CD4-positive, alpha-beta T cell (primary cell): ENCODE measurements at regions not wholly inside any gene's neighbourhood (a gene's known extent, or its start where the extent isn't known, plus 50 kb on each side); places are given as distances from the start of the nearest gene placed in this dataset.

ENCODE experiments used
- ATAC-seq: fragments of 200-7000 bp; cut with Tn5 transposase; one replicate; pipeline ENCODE4 v1.10.0; 2022; ENCODE audit warnings: mild to moderate bottlenecking; ENCODE audit not compliant: poor library complexity
- CTCF ChIA-PET: fragments of 350-600 bp; sonication (Branson Sonifier 250); formaldehyde crosslinking; loops from one replicate; lab custom pipeline; 2021; ENCODE audit warnings: antibody characterized with exemption, inconsistent platforms; lab: Charles Lee
- POLR2A ChIA-PET: fragments of 350-600 bp; sonication (Branson Sonifier 250); formaldehyde crosslinking; loops from one replicate; lab custom pipeline; 2021; ENCODE audit warnings: antibody characterized with exemption, inconsistent platforms; lab: Charles Lee
- DNase-seq, 14 experiments: peaks; one replicate each; pipeline ENCODE4 v3.0.0-alpha.2; 2013 to 2020; ENCODE audit warnings: mixed read lengths in 2 of 14
- H3K27ac ChIP-seq, 2 donors: one replicate each; pipeline versions ENCODE4 v1.5.1 to v1.7.0; 2013; ENCODE audit warnings: low read length in 2 of 2, low read depth in 1 of 2, mild to moderate bottlenecking in 1 of 2
- H3K27me3 ChIP-seq, 2 experiments: 1 replicate in 1 of 2; 2 replicates in 1 of 2; pipeline versions ENCODE4 v1.6.1 to v1.7.0; 2013; ENCODE audit warnings: low read length in 2 of 2, control low read depth in 1 of 2, mild to moderate bottlenecking in 1 of 2, moderate library complexity in 1 of 2; ENCODE audit not compliant: insufficient read depth in 2 of 2, control insufficient read depth in 1 of 2
- H3K36me3 ChIP-seq: one replicate; pipeline ENCODE4 v1.6.1; 2013; ENCODE audit warnings: low read length, control low read depth; ENCODE audit not compliant: insufficient read depth
- H3K4me1 ChIP-seq: one replicate; pipeline ENCODE4 v1.6.1; 2013; ENCODE audit warnings: low read length, control low read depth; ENCODE audit not compliant: insufficient read depth
- H3K4me3 ChIP-seq: one replicate; pipeline ENCODE4 v1.5.1; 2013; ENCODE audit warnings: mild to moderate bottlenecking, low read length, moderate library complexity
- H3K9me3 ChIP-seq, 2 experiments: 1 replicate in 1 of 2; 2 replicates in 1 of 2; pipeline versions ENCODE4 v1.6.1 to v1.7.0; 2013; ENCODE audit warnings: low read length in 2 of 2, mild to moderate bottlenecking in 2 of 2, control low read depth in 1 of 2, moderate library complexity in 1 of 2; ENCODE audit not compliant: control insufficient read depth in 1 of 2, insufficient read depth in 1 of 2
- H3K27ac Mint-ChIP-seq: one replicate; pipeline ENCODE4 v1.8.0; 2020; ENCODE audit warnings: mixed read lengths
- H3K27me3 Mint-ChIP-seq: one replicate; pipeline ENCODE4 v1.8.0; 2021; ENCODE audit warnings: mixed read lengths
- H3K36me3 Mint-ChIP-seq: one replicate; pipeline ENCODE4 v1.8.0; 2021; ENCODE audit warnings: low read depth, mixed read lengths
- H3K4me1 Mint-ChIP-seq: one replicate; pipeline ENCODE4 v1.8.0; 2021; ENCODE audit warnings: low read depth, mixed read lengths
- H3K4me3 Mint-ChIP-seq: one replicate; pipeline ENCODE4 v1.8.0; 2020; ENCODE audit warnings: mild to moderate bottlenecking, mixed read lengths
- H3K9me3 Mint-ChIP-seq: one replicate; pipeline ENCODE4 v1.8.0; 2020; ENCODE audit warnings: mixed read lengths
- intact Hi-C, 2 experiments: fragments of 100-400 bp; cut with DNase I in 1 of 2; cut with micrococcal nuclease in 1 of 2; formaldehyde crosslinking; loops; one replicate each; pipeline versions ENCODE4 v1.15.1 to v1.9.0; 2023 to 2025; cut with DNase I, micrococcal nuclease
- TF ChIP-seq, protein P1 (sequence below): fragments of 200-600 bp; IDR thresholded peaks from one replicate; pipeline ENCODE4 v1.8.0; 2022; ENCODE audit warnings: antibody characterized with exemption, mild to moderate bottlenecking

DNA sequence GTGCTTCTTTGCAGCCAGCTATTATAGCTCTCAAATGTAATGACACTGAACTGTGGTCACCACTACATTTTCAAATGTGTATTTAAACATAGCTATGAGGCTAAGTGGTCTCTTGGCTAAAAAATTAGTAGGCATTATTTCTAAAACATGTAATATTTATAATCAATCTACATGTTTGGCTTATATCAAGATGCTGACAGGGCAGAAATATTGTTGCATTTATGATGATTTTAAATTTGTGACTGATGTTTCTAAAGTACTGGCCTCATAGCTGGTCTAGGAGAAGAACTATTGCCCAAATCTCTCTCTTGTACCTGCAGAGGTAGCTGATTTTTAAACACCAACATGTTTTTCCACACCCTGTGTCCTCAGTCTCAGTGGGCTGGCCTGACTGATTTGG lies 298.2 kb downstream of the PAX1 start:
- CTCF ChIA-PET, result no interaction called here
- ATAC-seq, result no peak

DNA sequence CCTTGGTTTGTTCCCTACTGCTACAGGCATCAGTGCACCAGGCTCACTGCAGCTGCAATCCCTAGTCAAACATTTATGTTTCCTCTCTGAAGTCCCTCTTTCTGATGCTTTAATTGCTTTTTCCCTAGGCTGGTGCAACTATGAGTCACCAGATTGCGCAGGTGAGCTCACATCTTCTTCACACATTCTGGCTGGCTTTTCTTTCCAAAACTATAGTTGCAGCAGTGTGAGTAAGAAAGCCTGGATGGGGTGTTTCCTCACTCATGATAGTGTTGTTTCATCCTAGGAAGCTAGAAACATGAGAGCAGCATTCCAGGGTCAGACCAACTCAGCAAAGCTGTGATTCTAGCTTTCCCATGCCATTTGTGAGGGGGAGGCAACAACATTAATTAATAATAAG lies 296.4 kb downstream of the PAX1 start:
- no peaks in the 10 kb centered on the region for H3K36me3 ChIP-seq
- DNase-seq (no peak), ATAC-seq (no peak)
- no peaks in the 10 kb centered on the region for H3K4me1 Mint-ChIP-seq
- no peaks in the 10 kb centered on the region for H3K27me3 Mint-ChIP-seq
- intact Hi-C loops, result no loop called here
- H3K4me3 Mint-ChIP-seq, result no peak overlapping the region
- H3K27ac Mint-ChIP-seq, result no peak overlapping the region
- no peaks in the 10 kb centered on the region for H3K9me3 Mint-ChIP-seq
- H3K27me3 ChIP-seq, result no peaks in the 10 kb centered on the region
- H3K27ac ChIP-seq, result no peak overlapping the region
- ChIA-PET CTCF (no interaction called here), POLR2A (no interaction called here)
- TF ChIP-seq, protein P1, sequence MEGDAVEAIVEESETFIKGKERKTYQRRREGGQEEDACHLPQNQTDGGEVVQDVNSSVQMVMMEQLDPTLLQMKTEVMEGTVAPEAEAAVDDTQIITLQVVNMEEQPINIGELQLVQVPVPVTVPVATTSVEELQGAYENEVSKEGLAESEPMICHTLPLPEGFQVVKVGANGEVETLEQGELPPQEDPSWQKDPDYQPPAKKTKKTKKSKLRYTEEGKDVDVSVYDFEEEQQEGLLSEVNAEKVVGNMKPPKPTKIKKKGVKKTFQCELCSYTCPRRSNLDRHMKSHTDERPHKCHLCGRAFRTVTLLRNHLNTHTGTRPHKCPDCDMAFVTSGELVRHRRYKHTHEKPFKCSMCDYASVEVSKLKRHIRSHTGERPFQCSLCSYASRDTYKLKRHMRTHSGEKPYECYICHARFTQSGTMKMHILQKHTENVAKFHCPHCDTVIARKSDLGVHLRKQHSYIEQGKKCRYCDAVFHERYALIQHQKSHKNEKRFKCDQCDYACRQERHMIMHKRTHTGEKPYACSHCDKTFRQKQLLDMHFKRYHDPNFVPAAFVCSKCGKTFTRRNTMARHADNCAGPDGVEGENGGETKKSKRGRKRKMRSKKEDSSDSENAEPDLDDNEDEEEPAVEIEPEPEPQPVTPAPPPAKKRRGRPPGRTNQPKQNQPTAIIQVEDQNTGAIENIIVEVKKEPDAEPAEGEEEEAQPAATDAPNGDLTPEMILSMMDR, result no peak
- no peak overlapping the region for H3K4me3 ChIP-seq
- H3K4me1 ChIP-seq, result no peaks in the 10 kb centered on the region
- H3K9me3 ChIP-seq, result peaks cover 0 to 3% of the 10 kb centered on the region in 2 experiments
- H3K36me3 Mint-ChIP-seq, result no peaks in the 10 kb centered on the region

More for the DNA sequence above, 298.2 kb downstream of the PAX1 start:
- no peak overlapping the region for H3K27ac ChIP-seq
- POLR2A ChIA-PET, result no interaction called here
- Mint-ChIP-seq H3K27me3 (no peaks in the 10 kb centered on the region), H3K9me3 (peaks cover 2% of the 10 kb centered on the region), H3K4me1 (no peaks in the 10 kb centered on the region), H3K36me3 (no peaks in the 10 kb centered on the region), H3K27ac (no peak overlapping the region), H3K4me3 (no peak overlapping the region)
- no peak overlapping the region for H3K4me3 ChIP-seq
- DNase-seq, result no peak
- H3K4me1 ChIP-seq, result no peaks in the 10 kb centered on the region
- TF ChIP-seq, protein P1, result no peak
- no peaks in the 10 kb centered on the region for H3K36me3 ChIP-seq
- intact Hi-C loops, result no loop called here
- H3K27me3 ChIP-seq, result no peaks in the 10 kb centered on the region
- H3K9me3 ChIP-seq, result peaks cover 3 to 4% of the 10 kb centered on the region in 2 experiments

DNA sequence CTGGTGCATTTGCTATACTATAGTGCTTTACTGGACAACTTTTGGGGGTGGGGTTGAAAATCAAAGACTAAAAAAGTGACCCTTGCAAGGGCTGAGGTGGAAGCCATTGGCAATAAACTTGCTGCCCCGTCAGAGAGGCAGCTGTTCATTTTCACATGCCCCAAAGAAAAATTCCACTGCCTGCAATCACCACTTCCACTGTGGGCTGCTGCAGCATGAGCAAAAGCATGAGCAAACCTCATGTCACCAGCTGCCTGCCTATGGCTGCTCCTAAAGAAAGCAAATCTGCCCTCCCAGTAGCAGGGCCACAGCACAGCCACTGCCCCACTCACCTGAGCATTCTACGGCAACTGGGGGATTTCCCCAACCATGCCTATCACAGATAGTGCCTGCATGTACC lies 290.0 kb downstream of the PAX1 start:
- no peak overlapping the region for H3K27ac ChIP-seq
- CTCF ChIA-PET, result no interaction called here
- Mint-ChIP-seq H3K27me3 (no peaks in the 10 kb centered on the region), H3K36me3 (no peaks in the 10 kb centered on the region), H3K4me3 (no peak overlapping the region), H3K4me1 (no peaks in the 10 kb centered on the region), H3K27ac (no peak overlapping the region), H3K9me3 (peaks cover 10% of the 10 kb centered on the region)
- ATAC-seq (no peak), DNase-seq (no peak)
- H3K27me3 ChIP-seq, result no peaks in the 10 kb centered on the region
- no peaks in the 10 kb centered on the region for H3K36me3 ChIP-seq
- intact Hi-C loops, result no loop called here
- POLR2A ChIA-PET, result no interaction called here
- no peak overlapping the region for H3K4me3 ChIP-seq
- H3K4me1 ChIP-seq, result no peaks in the 10 kb centered on the region
- TF ChIP-seq, protein P1, result no peak
- peaks cover 0 to 12% of the 10 kb centered on the region in 2 experiments for H3K9me3 ChIP-seq
